ENCODE measurements at regions not wholly inside any gene's neighbourhood (a gene's known extent, or its start where the extent isn't known, plus 50 kb on each side); places are given as distances from the start of the nearest gene placed in this dataset.

DNA sequence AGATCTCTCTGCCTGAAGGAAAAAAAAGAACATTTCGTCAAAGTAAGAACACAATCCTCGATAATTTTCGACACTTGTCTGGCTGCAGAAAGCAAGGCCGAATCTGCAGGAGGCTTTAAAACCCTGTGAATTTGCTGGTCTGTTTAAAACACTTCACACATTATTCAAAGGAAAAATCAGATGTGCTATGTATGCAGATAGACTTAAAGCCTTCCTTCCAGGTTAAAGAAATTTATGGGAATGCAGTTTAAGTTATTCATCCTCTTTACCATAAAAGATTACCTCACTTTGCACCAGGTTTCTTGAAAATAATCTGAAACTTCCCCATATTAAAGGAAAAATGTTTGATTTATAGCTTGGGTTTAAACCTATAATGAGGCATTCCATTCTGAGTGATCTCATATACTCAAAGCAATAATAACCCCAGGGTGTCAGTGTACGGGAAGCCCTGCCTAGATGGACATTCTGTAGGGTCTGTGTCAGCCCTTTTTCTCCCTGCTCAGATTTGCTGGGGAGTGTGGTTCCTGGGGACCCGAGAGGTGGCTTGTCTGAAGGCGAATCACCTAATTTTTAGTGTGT is 323.5 kb upstream of the SLC24A2 start:
- DNase-seq: no peak

DNA sequence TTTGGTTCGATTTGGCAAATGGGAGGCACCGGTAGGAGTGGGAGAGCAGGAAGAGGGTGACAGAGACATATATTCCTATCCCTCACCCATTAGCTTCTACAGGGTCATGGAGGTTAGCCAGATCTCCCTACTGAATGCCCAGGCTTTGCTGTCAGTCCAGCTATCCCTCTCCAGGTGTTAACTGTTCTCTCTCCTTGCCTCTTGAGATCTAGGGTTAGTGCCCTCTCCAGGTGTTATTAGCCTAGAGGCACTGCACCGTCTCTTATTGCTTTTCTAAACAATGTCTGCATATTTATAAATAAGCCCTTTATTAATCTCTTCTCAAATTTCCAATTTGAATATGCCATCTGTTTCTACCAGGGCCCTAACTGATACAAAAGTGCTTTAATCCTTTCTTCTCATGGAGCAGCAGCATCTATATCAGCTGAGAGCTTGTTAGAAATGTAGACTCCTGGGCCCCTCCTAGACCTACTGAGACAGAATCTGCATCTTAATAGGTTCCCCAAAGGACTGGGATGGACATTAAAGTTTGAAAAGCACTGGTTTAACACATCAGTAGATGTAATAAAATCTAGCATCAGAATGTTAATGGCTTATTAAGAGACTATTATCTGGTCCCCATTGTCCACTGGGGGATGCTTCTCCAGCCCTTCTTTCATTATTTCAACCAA is 322.5 kb upstream of the SLC24A2 start:
- peak; percentile 83 for DNase-seq

DNA sequence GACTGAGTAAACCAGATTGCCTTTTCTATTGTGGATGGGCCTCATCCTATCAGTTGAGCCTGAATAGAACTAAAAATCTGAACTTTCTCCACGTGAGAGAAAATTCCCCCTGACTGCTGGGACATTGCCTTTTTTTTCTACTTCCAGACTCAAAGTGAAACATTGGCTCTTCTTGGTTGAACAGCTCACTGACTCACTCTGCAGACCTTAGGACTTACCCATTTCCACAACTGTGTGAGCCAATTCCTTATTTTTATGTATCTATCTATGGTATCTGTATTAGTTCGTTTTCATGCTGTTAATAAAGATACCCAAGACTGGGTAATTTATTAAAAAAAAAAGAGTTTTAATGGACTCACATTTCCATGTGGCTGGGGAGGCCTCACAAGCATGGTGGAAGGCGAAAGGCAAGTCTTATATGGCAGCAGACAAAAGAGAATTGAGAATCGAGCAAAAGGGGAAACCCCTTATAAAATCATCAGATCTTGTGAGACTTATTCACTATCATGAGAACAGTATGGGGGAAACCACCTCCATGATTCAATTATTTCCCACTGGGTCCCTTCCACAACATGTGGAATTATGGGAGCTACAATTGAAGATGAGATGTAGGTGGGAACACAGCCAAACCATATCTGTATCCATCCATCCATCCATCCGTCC is 306.7 kb upstream of the SLC24A2 start:
- no peak for DNase-seq

DNA sequence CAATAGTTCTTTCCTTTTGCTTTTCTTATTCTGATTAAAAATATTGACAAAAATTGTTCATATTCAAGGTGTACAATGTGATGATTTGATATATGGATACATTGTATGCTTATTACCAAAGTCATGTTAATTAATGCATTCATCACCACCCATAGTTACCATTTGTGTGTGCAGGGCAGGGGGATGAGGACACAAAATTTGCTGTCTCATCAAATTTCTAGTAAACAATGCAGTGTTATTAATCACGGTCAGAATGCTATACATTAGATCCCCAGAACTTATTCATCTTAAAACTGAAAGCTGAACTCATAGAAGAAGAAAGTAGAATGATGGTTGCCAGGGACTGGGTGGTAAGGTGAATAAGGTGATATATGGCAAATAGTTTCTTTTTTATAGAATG is 303.7 kb upstream of the SLC24A2 start:
- DNase-seq: no peak

DNA sequence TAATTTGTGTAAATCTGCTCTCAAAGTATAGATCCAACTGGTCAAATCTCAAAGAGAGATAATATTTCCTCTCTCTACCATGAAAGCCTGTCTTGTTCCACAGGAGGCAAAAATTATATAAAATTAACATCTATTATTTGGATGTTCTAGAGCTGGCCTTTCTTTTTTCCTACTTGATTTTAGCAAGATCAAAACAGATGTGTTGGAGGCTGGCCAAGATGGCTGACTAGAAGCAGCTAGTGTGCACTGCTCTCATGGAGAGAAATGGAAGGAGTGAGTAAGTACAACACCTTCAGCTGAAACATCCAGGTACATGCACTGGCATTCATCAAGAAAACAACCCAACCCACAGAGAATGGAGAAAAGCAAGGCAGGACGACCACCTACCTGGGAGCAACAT is 298.6 kb upstream of the SLC24A2 start:
- DNase-seq: no peak

DNA sequence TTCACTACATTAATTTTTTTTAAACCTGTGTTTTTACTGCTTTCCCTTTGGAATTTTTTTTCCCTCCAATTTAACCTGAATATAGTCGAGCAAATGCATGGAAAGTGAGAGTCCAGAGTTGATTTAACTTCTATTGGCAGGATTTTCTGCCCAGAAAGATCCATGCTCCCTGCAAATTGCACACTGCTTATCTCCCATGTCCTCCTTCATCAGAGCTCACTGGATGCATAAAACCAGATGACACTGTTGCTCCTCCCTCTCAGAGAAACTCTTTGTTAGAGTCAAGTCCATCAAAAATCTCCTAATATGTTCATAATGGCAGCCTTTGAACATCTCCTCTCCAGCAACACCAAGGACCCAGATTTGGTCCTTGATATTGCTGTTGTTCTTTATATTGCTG is 297.0 kb upstream of the SLC24A2 start:
- no peak for DNase-seq

DNA sequence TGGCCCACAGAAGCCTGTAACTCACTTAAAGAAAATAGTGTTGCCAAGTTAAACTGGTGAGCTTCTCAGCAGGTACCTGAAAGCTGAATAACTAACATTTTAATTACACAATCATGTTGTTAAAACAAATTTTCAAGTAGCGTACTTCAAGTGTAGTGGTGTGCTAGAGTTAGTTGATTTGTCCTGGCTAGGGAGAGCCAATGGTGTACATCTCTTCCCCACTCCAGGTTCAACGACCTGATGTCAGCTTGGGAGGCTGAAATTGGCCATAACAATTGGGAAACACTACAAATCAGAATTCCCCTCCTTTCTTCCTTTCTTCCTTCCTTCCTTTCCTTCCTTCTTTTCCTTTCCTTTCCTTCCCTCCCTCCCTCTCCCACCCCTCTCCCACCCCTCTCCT is 295.3 kb upstream of the SLC24A2 start:
- DNase-seq: no peak

DNA sequence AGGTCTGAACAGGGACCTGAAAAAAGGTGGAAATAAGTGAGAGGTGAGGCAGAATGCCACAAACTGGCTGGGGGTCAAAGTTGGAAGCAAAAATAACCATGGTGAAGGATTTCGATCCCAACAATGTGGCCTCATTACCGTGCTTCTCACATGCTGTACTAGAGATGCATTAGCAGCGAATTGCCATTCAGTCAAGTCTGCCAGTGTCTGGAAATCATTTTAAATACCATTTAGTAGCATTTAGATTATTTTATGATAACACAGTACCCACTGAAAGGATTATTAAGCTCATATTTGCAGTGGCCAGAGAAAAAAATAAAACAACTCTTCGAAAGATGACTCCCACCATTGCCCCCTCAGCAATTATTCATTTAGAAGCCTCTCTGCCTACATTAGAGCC is 294.6 kb upstream of the SLC24A2 start:
- DNase-seq: no peak

DNA sequence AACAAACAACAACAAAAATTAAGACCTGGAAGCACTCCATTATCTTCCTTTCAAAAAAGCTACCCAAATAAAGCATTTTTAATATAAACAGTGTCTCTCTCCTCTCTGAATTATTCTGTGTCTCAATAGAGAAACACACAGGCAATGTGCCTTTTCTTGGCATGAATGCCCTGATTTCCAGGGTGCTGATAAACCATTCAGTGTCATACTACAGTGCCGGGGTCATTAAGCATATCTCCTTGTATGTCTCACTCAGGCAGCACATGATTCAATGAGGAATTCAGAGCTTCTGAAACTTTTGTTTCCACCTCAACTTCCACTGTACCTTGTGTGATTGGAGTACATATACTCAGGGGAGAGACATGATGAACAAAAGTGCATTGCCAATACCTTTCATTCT is 294.0 kb upstream of the SLC24A2 start:
- no peak for DNase-seq

DNA sequence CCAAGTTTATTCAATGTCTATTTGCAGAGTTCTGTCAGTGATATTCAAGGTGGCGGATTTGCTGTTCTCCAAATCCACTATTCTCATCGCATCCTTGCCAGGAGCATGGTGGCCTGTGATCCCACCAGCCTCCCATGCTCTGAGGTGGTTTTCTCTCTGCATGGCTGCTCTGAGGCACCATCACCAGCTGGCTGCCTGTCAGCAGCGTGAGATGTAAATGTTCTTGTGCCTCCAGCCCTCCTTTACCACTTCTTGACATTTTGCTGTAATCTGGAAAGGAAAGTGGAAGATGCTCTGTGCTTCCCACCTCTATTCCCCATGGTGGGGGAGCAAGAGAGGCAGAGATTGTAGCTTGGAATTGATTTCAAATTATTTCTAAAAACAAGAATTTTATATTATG is 293.6 kb upstream of the SLC24A2 start:
- DNase-seq: no peak

DNA sequence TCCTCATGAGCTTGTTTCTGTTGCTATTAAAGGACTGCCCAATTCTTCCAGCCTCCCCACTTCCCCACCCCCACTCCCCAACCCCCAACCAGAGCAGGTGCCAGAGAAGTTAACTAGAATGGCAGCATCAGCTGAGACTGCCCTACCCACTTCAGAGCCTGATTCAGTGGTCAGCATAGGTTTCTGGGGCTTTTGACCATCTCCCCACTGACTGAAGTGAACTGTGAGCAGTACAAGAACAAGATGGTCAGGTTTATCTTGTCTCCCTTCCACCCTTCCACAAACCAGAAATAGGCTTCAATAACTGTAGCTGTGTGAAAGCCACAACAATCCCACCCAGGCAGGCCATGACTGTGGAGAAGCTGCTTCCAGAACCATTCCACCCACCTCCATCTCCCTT is 289.4 kb upstream of the SLC24A2 start:
- DNase-seq: no peak

DNA sequence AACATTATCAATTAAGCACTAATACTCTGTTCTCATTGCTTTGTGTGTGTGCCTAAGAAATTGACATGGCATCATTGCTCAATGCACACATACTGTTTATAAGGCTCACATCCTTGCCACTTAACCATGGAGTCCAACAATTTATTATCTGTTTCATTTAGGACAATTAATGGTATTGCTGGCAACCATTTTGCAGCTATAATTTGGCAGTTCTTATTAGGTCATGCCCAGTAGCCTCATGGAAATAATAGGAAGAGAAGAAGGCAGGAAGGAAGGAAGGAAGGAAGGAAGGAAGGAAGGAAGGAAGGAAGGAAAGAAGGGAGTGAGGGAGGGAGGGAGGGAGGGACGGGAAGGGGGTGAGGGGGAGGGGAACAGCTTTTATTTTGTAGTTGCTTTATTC is 285.5 kb upstream of the SLC24A2 start:
- no peak for DNase-seq

DNA sequence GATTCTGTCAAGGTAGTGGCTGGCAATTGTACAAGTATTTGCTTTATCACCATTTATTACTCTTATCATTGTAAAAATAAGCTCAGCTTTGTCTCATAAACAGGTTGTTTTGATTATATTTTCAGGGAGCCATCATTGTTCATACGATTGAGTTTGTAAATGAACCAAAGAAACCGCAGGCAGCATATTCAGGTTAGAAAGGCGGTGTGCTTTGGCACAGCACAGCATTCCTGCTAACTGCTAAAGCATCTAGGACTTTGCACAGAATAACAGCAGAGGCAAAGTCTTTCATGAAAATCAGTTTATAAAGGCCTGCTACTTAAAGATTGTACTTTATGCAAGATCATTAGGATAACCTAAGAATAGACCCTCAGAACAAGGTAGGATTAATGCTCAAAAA is 281.5 kb upstream of the SLC24A2 start:
- DNase-seq: no peak

DNA sequence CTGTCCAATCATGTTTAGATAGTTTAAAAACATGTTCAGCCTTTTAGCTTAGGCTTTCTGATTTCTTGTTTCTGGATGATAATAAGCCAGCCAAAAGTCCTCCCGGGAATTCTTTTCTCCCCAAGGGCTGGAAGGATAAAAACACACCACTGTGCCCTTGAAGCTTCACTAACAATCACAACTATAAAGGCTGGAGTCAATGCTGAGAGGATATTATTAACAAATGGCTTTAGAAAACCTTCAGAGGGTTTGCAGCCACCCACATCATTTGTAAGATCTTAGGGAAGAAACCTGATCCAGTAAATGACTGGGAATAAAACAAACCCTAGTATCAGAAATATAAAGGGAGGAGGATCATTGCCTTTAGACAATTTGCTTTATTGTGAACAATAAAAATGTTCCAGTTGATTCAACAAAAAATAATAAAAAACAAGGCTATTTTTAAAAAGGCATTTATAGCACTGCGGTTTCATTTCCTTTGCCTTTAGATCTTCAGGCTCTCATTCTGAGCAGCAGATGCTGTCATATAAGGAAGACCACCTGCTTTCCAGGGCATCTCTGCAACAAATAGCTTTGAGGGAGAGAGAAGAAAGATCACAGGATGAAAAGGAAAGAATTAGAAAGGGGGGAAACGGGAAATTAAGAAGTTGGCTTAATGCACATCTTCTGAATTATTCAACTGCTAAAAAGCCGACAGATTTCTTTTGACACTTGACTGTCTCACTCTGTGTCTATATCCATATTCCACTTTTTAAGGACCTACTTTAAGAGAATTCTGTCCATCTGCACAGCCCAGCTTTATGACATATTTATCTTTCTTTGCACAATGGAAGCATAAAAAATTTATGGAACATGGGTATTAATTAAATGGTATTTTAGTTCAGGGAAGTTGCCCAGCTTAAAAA is 277.2 kb upstream of the SLC24A2 start:
- DNase-seq: no peak

DNA sequence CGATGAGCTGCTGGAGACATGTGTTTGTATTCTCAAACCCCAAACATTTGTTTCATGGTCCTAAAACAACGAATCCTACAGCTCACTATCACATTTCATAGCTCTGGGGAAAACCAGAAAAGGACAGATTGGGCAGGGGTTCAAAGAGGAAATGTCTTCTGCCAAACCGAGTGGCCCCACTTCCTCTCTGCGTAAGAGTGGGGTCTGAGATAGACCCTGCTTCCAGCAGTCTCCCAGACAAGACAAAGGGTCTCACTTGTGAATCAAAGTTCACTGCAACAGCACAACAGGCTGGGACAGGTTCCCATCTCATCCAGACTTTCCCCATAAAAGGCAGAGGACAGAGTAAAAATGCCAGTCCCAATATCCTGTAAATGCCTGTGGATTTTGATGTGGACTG is 276.2 kb upstream of the SLC24A2 start:
- no peak for DNase-seq

DNA sequence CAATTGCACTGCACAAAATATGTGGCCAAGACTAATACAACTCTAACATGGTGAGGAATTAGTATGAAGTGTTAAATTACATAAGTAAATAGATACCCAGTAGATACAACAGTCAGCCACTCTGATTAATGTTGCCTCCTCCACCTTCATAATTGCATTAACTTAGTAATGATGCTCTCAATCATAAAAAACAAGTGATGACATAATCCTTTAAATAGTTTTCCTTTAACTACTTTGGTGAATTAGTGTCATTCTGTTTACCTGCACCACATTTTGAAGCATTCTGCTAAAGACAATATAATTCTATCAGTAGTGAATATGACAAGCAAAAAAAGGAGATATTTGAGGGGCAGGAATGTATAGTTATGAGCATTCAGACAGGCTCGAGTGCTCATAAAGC is 265.9 kb upstream of the SLC24A2 start:
- DNase-seq: no peak

DNA sequence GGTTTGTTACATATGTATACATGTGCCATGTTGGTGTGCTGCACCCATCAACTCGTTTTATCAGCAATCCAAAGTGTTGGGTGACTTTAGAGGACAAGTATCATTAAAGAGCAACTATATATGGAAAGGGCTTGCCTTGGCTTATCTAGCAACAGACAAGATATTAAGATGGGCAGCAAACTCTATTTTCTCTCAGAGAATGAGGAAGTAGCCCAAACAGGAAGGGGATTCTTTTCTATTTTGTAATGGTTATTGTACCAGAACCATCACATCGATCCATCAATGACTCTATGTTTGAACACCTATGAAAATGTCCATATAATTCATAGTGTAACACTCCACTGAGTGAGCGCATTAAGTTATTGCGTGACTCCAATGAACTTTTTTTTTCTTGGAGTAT is 260.1 kb upstream of the SLC24A2 start:
- DNase-seq: no peak

DNA sequence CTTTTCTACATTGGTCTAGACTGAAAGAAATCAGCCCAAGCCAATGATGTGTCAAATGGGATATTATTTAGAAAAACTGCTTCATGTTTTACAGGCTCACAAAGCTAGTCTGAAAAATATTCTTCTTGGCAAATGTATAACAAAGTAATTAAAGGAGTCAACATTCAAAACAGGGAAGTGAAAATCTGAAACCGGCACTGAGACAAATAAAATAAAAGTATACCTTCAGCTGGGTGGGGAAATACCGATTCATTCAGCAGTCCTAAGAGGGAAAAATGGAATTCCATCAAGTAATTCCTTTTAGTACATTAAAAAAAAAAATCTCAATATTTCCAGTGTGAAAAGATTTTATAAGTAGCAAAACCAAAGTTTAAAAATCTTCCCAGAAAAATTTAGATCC is 259.6 kb upstream of the SLC24A2 start:
- no peak for DNase-seq

DNA sequence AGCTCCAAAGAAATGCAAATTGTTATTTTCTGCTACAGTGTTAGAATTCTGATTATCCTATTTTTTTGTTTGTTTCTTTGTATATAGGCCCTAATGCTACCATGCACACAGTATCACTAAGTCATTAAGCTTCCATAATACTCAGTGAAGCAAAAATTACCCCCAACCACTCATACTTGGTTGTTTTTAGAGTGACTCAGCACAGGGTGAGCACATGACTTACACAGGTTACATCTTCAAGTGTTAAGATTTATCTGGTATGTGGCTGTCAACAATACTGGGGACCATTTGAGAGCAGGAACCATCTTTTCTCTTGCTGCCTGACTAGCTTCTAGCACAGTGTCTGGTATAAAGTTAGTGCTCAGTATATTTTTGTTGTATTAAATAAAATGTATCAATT is 255.8 kb upstream of the SLC24A2 start:
- DNase-seq: no peak

DNA sequence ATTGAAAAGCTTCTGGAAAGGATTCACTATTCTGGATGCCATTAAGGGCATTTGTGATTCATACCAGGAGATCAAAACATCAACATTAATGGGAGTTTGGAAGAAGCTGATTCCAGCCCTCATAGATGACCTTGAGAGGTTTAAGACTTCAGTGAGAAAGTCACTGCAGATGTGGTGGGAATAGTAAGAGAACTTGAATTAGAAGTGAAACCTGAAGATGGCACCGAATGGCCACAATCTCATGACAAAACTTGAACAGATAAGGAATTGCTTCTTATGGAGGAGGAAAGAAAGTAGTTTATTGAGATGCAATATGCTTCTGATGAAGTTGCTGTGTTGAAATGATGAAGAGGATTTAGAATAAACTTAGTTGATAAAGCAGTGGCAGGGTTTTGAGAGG is 254.6 kb upstream of the SLC24A2 start:
- no peak for DNase-seq

DNA sequence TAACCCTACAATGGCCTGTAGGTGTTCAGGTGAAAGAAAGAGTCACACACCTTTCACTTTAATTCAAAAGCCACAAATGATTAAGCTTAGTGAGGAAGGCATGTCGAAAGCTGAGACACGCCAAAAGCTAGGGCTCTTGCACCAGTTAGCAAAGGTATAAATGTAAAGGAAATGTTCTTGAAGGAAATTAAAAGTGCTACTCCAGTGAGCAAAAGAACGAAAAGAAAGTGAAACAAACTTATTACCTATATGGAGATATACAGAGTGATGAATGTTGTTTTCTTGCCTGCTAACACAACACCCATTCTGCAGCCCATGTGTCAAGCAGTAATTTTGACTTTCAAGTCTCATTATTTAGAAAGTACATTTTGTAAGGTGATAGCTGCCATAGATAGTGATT is 254.2 kb upstream of the SLC24A2 start:
- DNase-seq: no peak

DNA sequence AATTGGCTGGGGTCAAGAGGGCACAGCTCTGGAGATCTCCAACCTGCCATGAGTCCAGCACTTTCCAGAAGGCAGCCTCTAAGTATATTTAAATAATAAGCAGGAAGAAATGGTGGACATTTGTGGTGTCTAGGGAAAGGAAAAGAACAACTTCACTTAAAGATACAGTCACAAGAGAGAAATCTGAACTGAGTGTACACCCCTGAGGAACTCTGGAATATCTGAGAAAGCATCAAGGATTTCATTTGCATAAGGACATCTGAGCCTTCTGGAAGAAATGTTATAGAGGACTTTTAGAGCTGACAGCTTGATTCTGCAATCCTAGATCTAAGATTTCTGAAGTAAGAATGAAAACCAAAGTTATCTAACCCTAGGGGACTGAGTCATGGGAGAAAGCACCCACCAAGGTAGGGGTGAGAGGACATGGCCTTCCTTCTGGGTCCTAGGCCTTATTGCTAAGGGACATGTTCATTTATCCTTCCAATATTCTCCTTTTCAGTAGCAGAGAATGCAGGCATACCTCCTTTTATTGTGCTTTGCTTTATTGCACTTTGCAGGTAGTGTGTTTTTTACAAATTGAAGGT is 253.4 kb upstream of the SLC24A2 start:
- DNase-seq: no peak

DNA sequence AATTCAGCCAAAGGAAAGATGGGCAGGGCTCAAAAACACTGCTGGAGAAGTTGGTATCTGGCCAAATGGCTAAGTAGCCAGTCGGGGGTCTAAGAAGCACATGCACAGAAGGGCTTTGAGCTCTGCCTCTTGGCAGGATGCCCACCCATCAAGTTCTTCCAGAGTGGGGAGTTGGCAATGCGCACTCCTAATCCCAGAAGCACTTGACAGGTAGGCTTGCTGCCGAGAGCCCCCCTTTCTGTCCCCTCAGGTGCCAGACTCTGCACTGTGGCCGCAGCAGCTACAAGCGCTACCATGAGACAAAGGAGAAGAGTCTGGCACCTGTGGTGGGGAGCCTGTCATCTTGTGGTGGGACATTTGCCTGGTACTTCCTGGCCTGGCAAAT is 252.9 kb upstream of the SLC24A2 start:
- DNase-seq: no peak
